Upper lobe of left lung (tissue), 4 donors: ENCODE measurements at regions not wholly inside any gene's neighbourhood (a gene's known extent, or its start where the extent isn't known, plus 50 kb on each side); places are given as distances from the start of the nearest gene placed in this dataset.
"Not testable (repeated sequence)": the region's sequence is repeated elsewhere in the genome, so short reads cannot be mapped to it uniquely, and the experiment has no call there.

Experiments
- POLR2A ChIP-seq, 4 donors: fragments of 450-650 bp; IDR thresholded peaks; one replicate each; pipeline ENCODE4 v1.5.1; 2016 to 2017; ENCODE audit warnings: antibody characterized with exemption in 4 of 4, mild to moderate bottlenecking in 2 of 4
- TF ChIP-seq, protein P1 (sequence below), 6 experiments: fragments of 450-650 bp in 4 of 6; fragments of 200-600 bp in 2 of 6; sonication (generic) in 2 of 6; IDR thresholded peaks; one replicate each; pipeline ENCODE4 v1.5.1; 2016 to 2019; ENCODE audit warnings: antibody characterized with exemption in 6 of 6

DNA sequence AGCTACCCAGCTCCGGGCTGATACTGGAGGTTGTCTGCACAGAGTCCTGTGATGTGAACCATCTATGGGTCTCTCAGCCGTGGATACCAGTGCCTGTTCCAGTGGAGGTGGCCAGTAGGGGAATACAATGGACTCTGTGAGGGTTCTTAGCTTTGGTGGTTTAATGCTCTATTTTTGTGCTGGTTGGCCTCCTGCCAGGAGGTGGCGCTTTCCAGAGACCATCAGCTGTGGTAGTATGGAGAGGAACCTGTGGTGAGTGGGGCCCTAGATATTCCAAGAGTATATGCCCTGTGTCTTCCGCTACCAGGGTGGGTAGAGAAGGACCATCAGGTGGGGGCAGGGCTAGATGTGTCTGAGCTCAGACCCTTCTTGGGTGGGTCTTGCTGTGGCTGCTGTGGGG is 103.0 kb upstream of the RXFP1 start:
- TF ChIP-seq, protein P1, sequence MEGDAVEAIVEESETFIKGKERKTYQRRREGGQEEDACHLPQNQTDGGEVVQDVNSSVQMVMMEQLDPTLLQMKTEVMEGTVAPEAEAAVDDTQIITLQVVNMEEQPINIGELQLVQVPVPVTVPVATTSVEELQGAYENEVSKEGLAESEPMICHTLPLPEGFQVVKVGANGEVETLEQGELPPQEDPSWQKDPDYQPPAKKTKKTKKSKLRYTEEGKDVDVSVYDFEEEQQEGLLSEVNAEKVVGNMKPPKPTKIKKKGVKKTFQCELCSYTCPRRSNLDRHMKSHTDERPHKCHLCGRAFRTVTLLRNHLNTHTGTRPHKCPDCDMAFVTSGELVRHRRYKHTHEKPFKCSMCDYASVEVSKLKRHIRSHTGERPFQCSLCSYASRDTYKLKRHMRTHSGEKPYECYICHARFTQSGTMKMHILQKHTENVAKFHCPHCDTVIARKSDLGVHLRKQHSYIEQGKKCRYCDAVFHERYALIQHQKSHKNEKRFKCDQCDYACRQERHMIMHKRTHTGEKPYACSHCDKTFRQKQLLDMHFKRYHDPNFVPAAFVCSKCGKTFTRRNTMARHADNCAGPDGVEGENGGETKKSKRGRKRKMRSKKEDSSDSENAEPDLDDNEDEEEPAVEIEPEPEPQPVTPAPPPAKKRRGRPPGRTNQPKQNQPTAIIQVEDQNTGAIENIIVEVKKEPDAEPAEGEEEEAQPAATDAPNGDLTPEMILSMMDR (IDR thresholded peaks at IDR 0.05): not testable (repeated sequence)
- TF ChIP-seq POLR2A (IDR thresholded peaks at IDR 0.05): not testable (repeated sequence)
